GM18870 (cell line): ENCODE measurements at regions not wholly inside any gene's neighbourhood (a gene's known extent, or its start where the extent isn't known, plus 50 kb on each side); places are given as distances from the start of the nearest gene placed in this dataset.
"Not testable (repeated sequence)": the region's sequence is repeated elsewhere in the genome, so short reads cannot be mapped to it uniquely, and the experiment has no call there.

Experiments
- ATAC-seq: cut with Tn5 transposase; IDR thresholded peaks from one replicate; pipeline ENCODE4 v1.9.1; 2021; ENCODE audit warnings: moderate library complexity; ENCODE audit not compliant: unreplicated experiment

GRCh38 chr14:34049187-34049586 is 98.3 kb upstream of the EGLN3 start:
- ATAC-seq, result not testable (repeated sequence)

- no peak for ATAC-seq
Measured at GRCh38 chr14:34046799-34047520, 96.1 kb upstream of the EGLN3 start.

- ATAC-seq, result no peak
Measured at GRCh38 chr14:34044666-34045306, 93.9 kb upstream of the EGLN3 start.

- no peak for ATAC-seq
Measured at GRCh38 chr14:34044373-34044637, 93.4 kb upstream of the EGLN3 start.

GRCh38 chr14:34043627-34044372 is 92.9 kb upstream of the EGLN3 start:
- peak; percentile 96 for ATAC-seq

- no peak for ATAC-seq
Measured at GRCh38 chr14:34041220-34041619, 90.3 kb upstream of the EGLN3 start.

- no peak for ATAC-seq
Measured at GRCh38 chr14:34040766-34041165, 89.9 kb upstream of the EGLN3 start.

GRCh38 chr14:34039428-34040047 is 88.7 kb upstream of the EGLN3 start:
- ATAC-seq, result no peak

- ATAC-seq, result no peak
Measured at GRCh38 chr14:34038358-34039057, 87.6 kb upstream of the EGLN3 start.

- ATAC-seq, result no peak
Measured at GRCh38 chr14:34036319-34036766, 85.5 kb upstream of the EGLN3 start.

- no peak for ATAC-seq
Measured at GRCh38 chr14:34035934-34036250, 85.0 kb upstream of the EGLN3 start.

GRCh38 chr14:34035177-34035933 is 84.5 kb upstream of the EGLN3 start:
- ATAC-seq, result no peak

GRCh38 chr14:34034447-34035176 is 83.7 kb upstream of the EGLN3 start:
- no peak for ATAC-seq

- ATAC-seq, result no peak
Measured at GRCh38 chr14:34032720-34033119, 81.8 kb upstream of the EGLN3 start.

- no peak for ATAC-seq
Measured at GRCh38 chr14:34030864-34031263, 80.0 kb upstream of the EGLN3 start.

- no peak for ATAC-seq
Measured at GRCh38 chr14:34029921-34030334, 79.1 kb upstream of the EGLN3 start.

GRCh38 chr14:34027990-34028495 is 77.2 kb upstream of the EGLN3 start:
- no peak for ATAC-seq

GRCh38 chr14:34027130-34027989 is 76.5 kb upstream of the EGLN3 start:
- ATAC-seq, result no peak
